ENCODE measurements at regions not wholly inside any gene's neighbourhood (a gene's known extent, or its start where the extent isn't known, plus 50 kb on each side); places are given as distances from the start of the nearest gene placed in this dataset.

- TF ChIP-seq RBAK (tag by site-specific recombination; IDR thresholded peaks at IDR 0.05): no peak
- no peak for TF ChIP-seq ZNF843 (tag by site-specific recombination; IDR thresholded peaks at IDR 0.05)
- no peak for TF ChIP-seq SP2 (tag by site-specific recombination; IDR thresholded peaks at IDR 0.05)
- TF ChIP-seq ZBTB11 (tag by site-specific recombination; conservative IDR thresholded peaks at IDR 0.05; ENCODE audit: low read depth): no peak
- TF ChIP-seq CTCF (tag by site-specific recombination; IDR thresholded peaks at IDR 0.05): no peak
- no peak for TF ChIP-seq MEIS1 (CRISPR knock-in tag; IDR thresholded peaks at IDR 0.05; ENCODE audit: borderline replicate concordance)
- TF ChIP-seq ZBTB17 (tag by site-specific recombination; IDR thresholded peaks at IDR 0.05): no peak
- no peak for TF ChIP-seq ZNF514 (tag by site-specific recombination; IDR thresholded peaks at IDR 0.05)
- no peak for TF ChIP-seq ZNF121 (tag by site-specific recombination; IDR thresholded peaks at IDR 0.05)
- no peak for TF ChIP-seq MZF1 (tag by site-specific recombination; IDR thresholded peaks at IDR 0.05; ENCODE audit: borderline replicate concordance)
- TF ChIP-seq ZNF837 (tag by site-specific recombination; IDR thresholded peaks at IDR 0.05): no peak
Observed at GRCh38 chr2:176650838-176651555, 381.8 kb downstream of the MTX2 start.
